ENCODE measurements at regions not wholly inside any gene's neighbourhood (a gene's known extent, or its start where the extent isn't known, plus 50 kb on each side); places are given as distances from the start of the nearest gene placed in this dataset.

GRCh38 chrX:149992918-149993317, 54.6 kb upstream of the EOLA2 start:
- DNase-seq (ENCODE audit: low spot score in 2 of 2) = no peak
- Mint-ChIP-seq H3K9me3 (no peaks in the 10 kb centered on the region), H3K36me3 (ENCODE audit: insufficient read depth) (peaks cover 4% of the 10 kb centered on the region), H3K4me3 (no peak overlapping the region), H3K27ac (ENCODE audit: low read depth) (no peak overlapping the region), H3K4me1 (peaks cover 4% of the 10 kb centered on the region), H3K27me3 (no peaks in the 10 kb centered on the region)
- no peak for ATAC-seq (replicated peaks; ENCODE audit: extremely low read depth, poor library complexity, severe bottlenecking)

GRCh38 chrX:149993989-149994388, 55.7 kb upstream of the EOLA2 start:
- no peak for DNase-seq (ENCODE audit: low spot score in 2 of 2)
- Mint-ChIP-seq H3K27ac (ENCODE audit: low read depth) (no peak overlapping the region), H3K36me3 (ENCODE audit: insufficient read depth) (peaks cover 3% of the 10 kb centered on the region), H3K27me3 (no peaks in the 10 kb centered on the region), H3K4me1 (no peaks in the 10 kb centered on the region), H3K9me3 (no peaks in the 10 kb centered on the region), H3K4me3 (no peak overlapping the region)
- ATAC-seq (replicated peaks; ENCODE audit: extremely low read depth, poor library complexity, severe bottlenecking) = no peak

- Mint-ChIP-seq H3K4me1 (no peaks in the 10 kb centered on the region), H3K27me3 (no peaks in the 10 kb centered on the region), H3K27ac (ENCODE audit: low read depth) (no peak overlapping the region), H3K9me3 (no peaks in the 10 kb centered on the region), H3K36me3 (ENCODE audit: insufficient read depth) (peaks cover 2% of the 10 kb centered on the region), H3K4me3 (no peak overlapping the region)
- ATAC-seq (replicated peaks; ENCODE audit: extremely low read depth, poor library complexity, severe bottlenecking) = no peak
- no peak for DNase-seq (ENCODE audit: low spot score in 2 of 2)
Observed at GRCh38 chrX:149996515-149996914, 58.2 kb upstream of the EOLA2 start.

GRCh38 chrX:150005027-150005426, 66.7 kb upstream of the EOLA2 start:
- no peaks in the 10 kb centered on the region for H3K9me3 Mint-ChIP-seq

GRCh38 chrX:150007356-150007755, 69.1 kb upstream of the EOLA2 start:
- H3K36me3 Mint-ChIP-seq (ENCODE audit: insufficient read depth) = peaks cover 3% of the 10 kb centered on the region
- no peaks in the 10 kb centered on the region for H3K27me3 Mint-ChIP-seq
- H3K9me3 Mint-ChIP-seq = no peaks in the 10 kb centered on the region
- no peaks in the 10 kb centered on the region for H3K4me1 Mint-ChIP-seq
- no peak overlapping the region for H3K4me3 Mint-ChIP-seq
- ATAC-seq (replicated peaks; ENCODE audit: extremely low read depth, poor library complexity, severe bottlenecking) (no peak), DNase-seq (ENCODE audit: low spot score in 2 of 2) (no peak)
- H3K27ac Mint-ChIP-seq (ENCODE audit: low read depth) = no peak overlapping the region

More at GRCh38 chrX:150005027-150005426, 66.7 kb upstream of the EOLA2 start:
- H3K4me1 Mint-ChIP-seq = no peaks in the 10 kb centered on the region
- no peak for DNase-seq (ENCODE audit: low spot score in 2 of 2)
- no peak overlapping the region for H3K4me3 Mint-ChIP-seq
- H3K27ac Mint-ChIP-seq (ENCODE audit: low read depth) = no peak overlapping the region
- no peaks in the 10 kb centered on the region for H3K36me3 Mint-ChIP-seq (ENCODE audit: insufficient read depth)
- no peaks in the 10 kb centered on the region for H3K27me3 Mint-ChIP-seq
- no peak for ATAC-seq (replicated peaks; ENCODE audit: extremely low read depth, poor library complexity, severe bottlenecking)

GRCh38 chrX:150012647-150013381, 74.5 kb upstream of the EOLA2 start:
- Mint-ChIP-seq H3K27me3 (no peaks in the 10 kb centered on the region), H3K9me3 (no peaks in the 10 kb centered on the region), H3K27ac (ENCODE audit: low read depth) (no peak overlapping the region), H3K4me3 (no peak overlapping the region), H3K36me3 (ENCODE audit: insufficient read depth) (peaks cover 3% of the 10 kb centered on the region), H3K4me1 (no peaks in the 10 kb centered on the region)
- ATAC-seq (replicated peaks; ENCODE audit: extremely low read depth, poor library complexity, severe bottlenecking) (no peak), DNase-seq (ENCODE audit: low spot score in 2 of 2) (no peak)

GRCh38 chrX:150014525-150014924, 76.2 kb upstream of the EOLA2 start:
- ATAC-seq (replicated peaks; ENCODE audit: extremely low read depth, poor library complexity, severe bottlenecking) (no peak), DNase-seq (ENCODE audit: low spot score in 2 of 2) (no peak)
- H3K27me3 Mint-ChIP-seq = no peaks in the 10 kb centered on the region
- H3K4me1 Mint-ChIP-seq = no peaks in the 10 kb centered on the region
- H3K4me3 Mint-ChIP-seq = no peak overlapping the region
- H3K36me3 Mint-ChIP-seq (ENCODE audit: insufficient read depth) = peaks cover 3% of the 10 kb centered on the region
- no peaks in the 10 kb centered on the region for H3K9me3 Mint-ChIP-seq
- H3K27ac Mint-ChIP-seq (ENCODE audit: low read depth) = no peak overlapping the region

- Mint-ChIP-seq H3K4me1 (no peaks in the 10 kb centered on the region), H3K4me3 (no peak overlapping the region), H3K27me3 (no peaks in the 10 kb centered on the region), H3K36me3 (ENCODE audit: insufficient read depth) (no peaks in the 10 kb centered on the region), H3K27ac (ENCODE audit: low read depth) (no peak overlapping the region), H3K9me3 (no peaks in the 10 kb centered on the region)
- DNase-seq (ENCODE audit: low spot score in 2 of 2) (no peak), ATAC-seq (replicated peaks; ENCODE audit: extremely low read depth, poor library complexity, severe bottlenecking) (no peak)
Observed at GRCh38 chrX:150017868-150018267, 79.6 kb upstream of the EOLA2 start.

- DNase-seq (ENCODE audit: low spot score in 2 of 2) = no peak
- Mint-ChIP-seq H3K4me3 (no peak overlapping the region), H3K36me3 (ENCODE audit: insufficient read depth) (no peaks in the 10 kb centered on the region), H3K4me1 (no peaks in the 10 kb centered on the region), H3K9me3 (no peaks in the 10 kb centered on the region), H3K27me3 (no peaks in the 10 kb centered on the region), H3K27ac (ENCODE audit: low read depth) (no peak overlapping the region)
- ATAC-seq (replicated peaks; ENCODE audit: extremely low read depth, poor library complexity, severe bottlenecking) = no peak
Observed at GRCh38 chrX:150018931-150019361, 80.7 kb upstream of the EOLA2 start.

GRCh38 chrX:150028692-150029091, 90.4 kb upstream of the EOLA2 start:
- H3K27me3 Mint-ChIP-seq = no peaks in the 10 kb centered on the region
- no peak for DNase-seq (ENCODE audit: low spot score in 2 of 2)
- no peaks in the 10 kb centered on the region for H3K36me3 Mint-ChIP-seq (ENCODE audit: insufficient read depth)
- peaks cover 6% of the 10 kb centered on the region for H3K4me1 Mint-ChIP-seq
- H3K9me3 Mint-ChIP-seq = no peaks in the 10 kb centered on the region
- ATAC-seq (replicated peaks; ENCODE audit: extremely low read depth, poor library complexity, severe bottlenecking) = no peak
- no peak overlapping the region for H3K4me3 Mint-ChIP-seq
- H3K27ac Mint-ChIP-seq (ENCODE audit: low read depth) = peak overlapping the region; percentile 79

- Mint-ChIP-seq H3K9me3 (peaks cover 4% of the 10 kb centered on the region), H3K4me1 (peaks cover 6% of the 10 kb centered on the region), H3K4me3 (no peak overlapping the region), H3K36me3 (ENCODE audit: insufficient read depth) (no peaks in the 10 kb centered on the region), H3K27me3 (no peaks in the 10 kb centered on the region), H3K27ac (ENCODE audit: low read depth) (no peak overlapping the region)
- DNase-seq (ENCODE audit: low spot score in 2 of 2) = no peak
- ATAC-seq (replicated peaks; ENCODE audit: extremely low read depth, poor library complexity, severe bottlenecking) = no peak
Observed at GRCh38 chrX:150032742-150033141, 94.5 kb upstream of the EOLA2 start.

GRCh38 chrX:150034788-150035187, 96.5 kb upstream of the EOLA2 start:
- Mint-ChIP-seq H3K9me3 (peaks cover 4% of the 10 kb centered on the region), H3K36me3 (ENCODE audit: insufficient read depth) (no peaks in the 10 kb centered on the region), H3K4me3 (no peak overlapping the region), H3K27me3 (no peaks in the 10 kb centered on the region), H3K27ac (ENCODE audit: low read depth) (no peak overlapping the region), H3K4me1 (no peaks in the 10 kb centered on the region)
- ATAC-seq (replicated peaks; ENCODE audit: extremely low read depth, poor library complexity, severe bottlenecking) (no peak), DNase-seq (ENCODE audit: low spot score in 2 of 2) (no peak)

GRCh38 chrX:150035531-150035930, 97.2 kb upstream of the EOLA2 start:
- no peaks in the 10 kb centered on the region for H3K4me1 Mint-ChIP-seq
- no peak overlapping the region for H3K27ac Mint-ChIP-seq (ENCODE audit: low read depth)
- peaks cover 4% of the 10 kb centered on the region for H3K9me3 Mint-ChIP-seq
- DNase-seq (ENCODE audit: low spot score in 2 of 2) (no peak), ATAC-seq (replicated peaks; ENCODE audit: extremely low read depth, poor library complexity, severe bottlenecking) (no peak)
- no peaks in the 10 kb centered on the region for H3K36me3 Mint-ChIP-seq (ENCODE audit: insufficient read depth)
- no peak overlapping the region for H3K4me3 Mint-ChIP-seq
- no peaks in the 10 kb centered on the region for H3K27me3 Mint-ChIP-seq

Data from central memory CD8-positive, alpha-beta T cell (primary cell).